IPS-18a (cell line): ENCODE measurements at regions not wholly inside any gene's neighbourhood (a gene's known extent, or its start where the extent isn't known, plus 50 kb on each side); places are given as distances from the start of the nearest gene placed in this dataset.
A peak's percentile ranks its signal among the peaks of the same experiment; 100 is the strongest.
"Not testable (repeated sequence)": the region's sequence is repeated elsewhere in the genome, so short reads cannot be mapped to it uniquely, and the experiment has no call there.

Experiments used
- H3K27ac ChIP-seq: one replicate; pipeline ENCODE4 v1.5.1; 2013; ENCODE audit warnings: low read length
- H3K27me3 ChIP-seq: one replicate; pipeline ENCODE4 v1.6.1; 2013; ENCODE audit warnings: mild to moderate bottlenecking, low read length; ENCODE audit not compliant: control insufficient read depth, insufficient read depth
- H3K36me3 ChIP-seq: one replicate; pipeline ENCODE4 v1.6.1; 2013; ENCODE audit warnings: low read depth, low read length; ENCODE audit not compliant: control insufficient read depth
- H3K4me1 ChIP-seq: one replicate; pipeline ENCODE4 v1.6.1; 2013; ENCODE audit warnings: low read depth, low read length; ENCODE audit not compliant: control insufficient read depth
- H3K4me3 ChIP-seq: one replicate; pipeline ENCODE4 v1.5.1; 2013; ENCODE audit warnings: low read length
- H3K9ac ChIP-seq: one replicate; pipeline ENCODE4 v1.6.1; 2013; ENCODE audit warnings: mild to moderate bottlenecking, low read length, moderate library complexity
- H3K9me3 ChIP-seq: one replicate; pipeline ENCODE4 v1.6.1; 2013; ENCODE audit warnings: low read depth, low read length; ENCODE audit not compliant: control insufficient read depth

- Histone ChIP-seq H3K27me3 (no peaks in the 10 kb centered on the region), H3K4me1 (no peaks in the 10 kb centered on the region), H3K27ac (no peak overlapping the region), H3K9me3 (no peaks in the 10 kb centered on the region), H3K36me3 (no peaks in the 10 kb centered on the region), H3K9ac (no peak overlapping the region), H3K4me3 (no peak overlapping the region)
These were observed 123.9 kb upstream of the CDK13 start for GRCh38 chr7:39826166-39826565.

GRCh38 chr7:39827571-39827970, 122.5 kb upstream of the CDK13 start:
- Histone ChIP-seq H3K27ac (no peak overlapping the region), H3K9ac (no peak overlapping the region), H3K4me1 (no peaks in the 10 kb centered on the region), H3K9me3 (no peaks in the 10 kb centered on the region), H3K4me3 (no peak overlapping the region), H3K27me3 (peaks cover 9% of the 10 kb centered on the region), H3K36me3 (no peaks in the 10 kb centered on the region)

GRCh38 chr7:39829028-39829427, 121.0 kb upstream of the CDK13 start:
- H3K9ac ChIP-seq, result no peak overlapping the region
- H3K4me1 ChIP-seq, result no peaks in the 10 kb centered on the region
- H3K9me3 ChIP-seq, result no peaks in the 10 kb centered on the region
- no peaks in the 10 kb centered on the region for H3K36me3 ChIP-seq
- H3K27me3 ChIP-seq, result peaks cover 19% of the 10 kb centered on the region
- no peak overlapping the region for H3K27ac ChIP-seq
- H3K4me3 ChIP-seq, result no peak overlapping the region

DNA sequence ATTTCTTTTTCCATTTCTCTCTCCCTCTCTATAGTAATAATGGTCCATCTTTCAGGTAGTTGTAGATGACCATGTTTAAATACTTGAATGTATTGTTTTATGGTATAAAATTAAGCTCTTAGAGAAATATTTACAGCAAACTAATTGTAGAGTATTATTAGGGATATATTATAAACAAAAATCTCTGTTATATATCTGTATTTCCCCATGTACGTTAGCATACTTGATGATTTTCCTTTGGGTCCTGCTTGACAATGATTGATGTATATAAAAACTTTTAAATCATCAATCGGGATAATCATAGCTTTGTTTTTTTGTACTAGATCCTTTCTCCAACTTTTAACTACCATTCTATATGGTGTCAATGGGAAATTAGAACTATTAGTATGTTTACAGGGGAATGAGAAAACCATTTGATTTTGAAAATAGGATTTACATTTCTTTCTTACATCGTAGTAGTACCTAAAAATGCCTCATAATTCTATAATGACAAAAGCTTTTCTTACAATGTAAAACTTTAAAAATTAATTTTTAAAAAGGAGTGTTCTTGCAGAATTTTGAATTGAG, 117.5 kb upstream of the CDK13 start:
- Histone ChIP-seq H3K36me3 (no peaks in the 10 kb centered on the region), H3K27me3 (peaks cover 42% of the 10 kb centered on the region), H3K9ac (no peak overlapping the region), H3K9me3 (no peaks in the 10 kb centered on the region), H3K4me1 (no peaks in the 10 kb centered on the region), H3K4me3 (peak overlapping the region; percentile 42), H3K27ac (no peak overlapping the region)

DNA sequence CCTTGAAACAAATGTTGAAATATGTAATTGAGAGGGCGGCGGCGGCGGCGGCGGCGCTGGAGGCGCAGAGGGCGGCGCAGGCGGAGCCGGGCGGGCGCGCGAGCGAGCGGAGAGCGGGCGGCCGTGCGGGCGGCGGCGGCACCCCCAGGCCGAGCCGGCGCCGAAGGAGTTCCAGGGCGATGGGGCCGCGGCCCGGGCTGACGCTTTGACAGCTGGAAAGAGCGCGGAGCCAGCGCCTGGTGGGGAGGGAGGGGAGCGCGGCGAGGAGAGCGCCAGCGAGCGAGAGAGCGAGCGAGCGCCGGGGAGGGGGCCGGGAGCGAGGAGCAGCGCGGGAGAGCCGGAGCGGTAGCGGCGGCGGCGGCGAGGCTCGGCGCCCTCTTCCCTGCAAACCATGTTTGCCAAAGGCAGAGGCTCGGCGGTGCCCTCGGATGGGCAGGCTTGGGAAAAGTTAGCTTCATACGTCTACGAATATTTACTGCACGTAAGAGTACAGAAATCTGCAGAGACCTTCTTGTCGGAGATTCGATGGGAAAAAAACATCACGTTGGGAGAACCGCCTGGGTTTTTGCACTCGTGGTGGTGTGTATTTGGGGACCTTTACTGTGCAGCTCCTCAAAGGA, 116.8 kb upstream of the CDK13 start:
- not testable (repeated sequence) for H3K4me1 ChIP-seq, H3K36me3 ChIP-seq, H3K9ac ChIP-seq, H3K9me3 ChIP-seq, H3K27ac ChIP-seq
- Histone ChIP-seq H3K27me3 (peaks cover 42% of the 10 kb centered on the region), H3K4me3 (peak overlapping the region; percentile 60)

- not testable (repeated sequence) for H3K9me3 ChIP-seq, H3K27ac ChIP-seq, H3K9ac ChIP-seq, H3K4me1 ChIP-seq, H3K36me3 ChIP-seq
- H3K4me3 ChIP-seq, result peak overlapping the region; percentile 60
- H3K27me3 ChIP-seq, result peaks cover 42% of the 10 kb centered on the region
These were observed 116.0 kb upstream of the CDK13 start for GRCh38 chr7:39833865-39834634.

DNA sequence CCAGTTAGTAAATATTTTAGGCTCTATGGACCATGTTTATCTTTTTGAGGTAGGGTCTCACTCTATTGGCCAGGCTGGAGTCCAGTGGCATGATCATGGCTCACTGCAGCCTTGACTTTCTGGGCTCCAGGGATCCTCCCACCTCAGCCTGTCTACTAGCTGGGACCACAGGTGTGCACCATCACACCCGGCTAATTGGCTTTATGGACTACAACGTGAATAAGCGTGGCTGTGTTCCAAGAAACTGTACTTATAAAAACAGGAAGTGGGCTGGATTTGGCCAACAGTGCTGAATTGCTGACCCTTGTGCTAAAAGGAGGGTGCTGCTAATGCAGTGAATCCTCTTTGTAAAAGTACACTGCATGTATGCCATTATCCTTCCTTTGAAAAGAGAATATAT, 111.7 kb upstream of the CDK13 start:
- Histone ChIP-seq H3K27me3 (peaks cover 30% of the 10 kb centered on the region), H3K4me3 (no peak overlapping the region), H3K4me1 (no peaks in the 10 kb centered on the region), H3K27ac (no peak overlapping the region), H3K36me3 (no peaks in the 10 kb centered on the region), H3K9me3 (no peaks in the 10 kb centered on the region), H3K9ac (no peak overlapping the region)

DNA sequence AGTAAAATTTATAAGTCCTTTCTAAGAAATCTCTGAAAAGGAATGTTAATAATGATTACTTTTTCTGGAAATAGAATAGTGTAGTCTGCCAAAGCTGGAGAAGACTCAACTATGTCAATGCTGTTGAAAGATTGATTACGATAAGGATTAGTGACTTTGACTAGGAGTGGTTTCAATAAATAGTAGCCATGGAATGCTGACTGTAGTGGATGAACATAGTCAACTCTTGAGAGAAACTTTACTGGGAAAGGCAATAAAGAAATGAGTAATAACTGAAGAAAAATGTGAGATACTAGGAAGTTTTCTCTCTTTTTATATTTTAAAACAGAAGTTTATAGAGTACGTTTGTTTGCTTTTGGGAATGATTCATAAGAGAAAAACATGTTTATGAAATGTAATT, 105.0 kb upstream of the CDK13 start:
- Histone ChIP-seq H3K27me3 (no peaks in the 10 kb centered on the region), H3K4me1 (no peaks in the 10 kb centered on the region), H3K27ac (no peak overlapping the region), H3K4me3 (no peak overlapping the region), H3K9me3 (no peaks in the 10 kb centered on the region), H3K9ac (no peak overlapping the region), H3K36me3 (no peaks in the 10 kb centered on the region)

GRCh38 chr7:39847227-39847626, 102.8 kb upstream of the CDK13 start:
- H3K4me3 ChIP-seq, result no peak overlapping the region
- no peaks in the 10 kb centered on the region for H3K4me1 ChIP-seq

DNA sequence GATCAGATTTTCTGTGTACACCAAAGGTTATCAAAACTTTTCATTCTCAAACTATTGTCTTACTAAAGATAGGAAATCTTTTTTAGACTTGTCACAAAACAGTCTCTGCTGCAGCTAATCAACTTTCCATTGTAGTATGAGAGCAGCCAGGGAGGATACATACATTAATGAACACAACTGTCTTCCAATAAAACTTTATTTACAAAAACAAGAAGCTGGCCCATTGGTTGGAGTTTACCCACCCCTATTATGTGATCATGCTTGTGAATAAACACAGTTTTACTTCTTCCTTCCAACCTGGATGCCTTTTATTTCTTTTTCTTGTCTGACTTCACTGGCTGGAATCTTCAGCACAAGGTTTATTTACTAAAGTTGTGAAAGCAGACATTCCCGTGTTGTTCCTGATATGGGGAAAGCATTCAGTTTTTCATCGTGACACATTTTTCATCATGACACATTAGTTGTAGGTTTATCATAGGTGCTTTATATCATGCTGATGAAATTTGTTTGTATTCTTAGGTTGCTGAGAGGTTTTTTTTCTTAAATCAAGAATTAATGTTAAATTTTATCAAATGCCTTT, 98.5 kb upstream of the CDK13 start:
- no peaks in the 10 kb centered on the region for H3K4me1 ChIP-seq
- H3K27ac ChIP-seq, result no peak overlapping the region
- H3K9me3 ChIP-seq, result no peaks in the 10 kb centered on the region
- H3K4me3 ChIP-seq, result no peak overlapping the region
- no peaks in the 10 kb centered on the region for H3K36me3 ChIP-seq
- H3K27me3 ChIP-seq, result peaks cover 23% of the 10 kb centered on the region
- H3K9ac ChIP-seq, result no peak overlapping the region

More at GRCh38 chr7:39847227-39847626, 102.8 kb upstream of the CDK13 start:
- Histone ChIP-seq H3K9me3 (no peaks in the 10 kb centered on the region), H3K9ac (no peak overlapping the region), H3K27me3 (no peaks in the 10 kb centered on the region), H3K36me3 (no peaks in the 10 kb centered on the region), H3K27ac (no peak overlapping the region)

DNA sequence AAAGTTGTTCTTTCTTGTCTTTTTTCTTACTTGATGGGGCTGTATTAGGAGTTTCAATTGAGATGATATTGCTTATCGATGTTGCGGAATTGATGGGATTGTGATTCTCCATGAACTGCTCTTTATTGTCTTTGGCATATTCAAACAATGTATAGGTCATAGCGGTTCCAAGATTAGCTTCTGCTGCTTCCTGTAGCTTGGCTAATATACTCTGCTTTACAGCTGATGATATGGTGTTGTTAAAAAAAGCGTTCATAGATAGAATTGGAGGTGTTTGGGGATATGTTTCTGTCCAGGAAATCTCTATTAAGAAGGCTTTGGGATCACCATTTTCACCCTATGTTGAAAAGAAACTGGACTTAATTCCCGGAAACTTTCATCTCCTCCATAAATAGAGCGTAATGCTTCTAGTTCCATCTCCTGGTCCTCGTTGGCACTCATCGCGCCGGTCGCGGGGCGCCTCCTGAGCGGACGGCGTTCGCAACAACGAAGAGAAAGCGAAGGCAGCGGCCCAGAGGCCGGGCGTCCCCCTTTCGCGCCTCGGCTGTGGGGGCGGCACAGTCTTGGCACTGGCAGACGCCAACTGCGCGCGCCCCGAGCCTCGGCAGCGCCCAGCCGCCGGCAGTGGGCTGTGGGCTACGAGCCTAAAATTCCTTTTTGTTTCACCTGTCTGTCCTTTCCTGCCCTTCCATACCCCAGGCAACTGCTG, 95.3 kb upstream of the CDK13 start:
- not testable (repeated sequence) for H3K9ac ChIP-seq, H3K36me3 ChIP-seq, H3K9me3 ChIP-seq, H3K27ac ChIP-seq, H3K4me1 ChIP-seq
- H3K4me3 ChIP-seq, result peak overlapping the region; percentile 47
- H3K27me3 ChIP-seq, result peaks cover 23% of the 10 kb centered on the region
